G401 (cell line): ENCODE measurements at regions not wholly inside any gene's neighbourhood (a gene's known extent, or its start where the extent isn't known, plus 50 kb on each side); places are given as distances from the start of the nearest gene placed in this dataset.

Experiments used
- DNase-seq: peaks from one replicate; pipeline ENCODE4 v3.0.0-alpha.2; 2015; ENCODE audit warnings: low spot score
- in situ Hi-C: cut with HindIII; loops from 2 replicates; pipeline ENCODE4 v1.10.0; 2016; ENCODE audit warnings: low sequenced_read_pairs, mixed read lengths

GRCh38 chr20:22472447-22473100 lies 111.8 kb downstream of the FOXA2 start:
- DNase-seq, result no peak
- in situ Hi-C loops, result no loop called here

GRCh38 chr20:22471156-22471836 lies 113.1 kb downstream of the FOXA2 start:
- no peak for DNase-seq
- in situ Hi-C loops, result no loop called here

GRCh38 chr20:22470620-22471026 lies 113.7 kb downstream of the FOXA2 start:
- in situ Hi-C loops, result no loop called here
- DNase-seq, result no peak

DNA sequence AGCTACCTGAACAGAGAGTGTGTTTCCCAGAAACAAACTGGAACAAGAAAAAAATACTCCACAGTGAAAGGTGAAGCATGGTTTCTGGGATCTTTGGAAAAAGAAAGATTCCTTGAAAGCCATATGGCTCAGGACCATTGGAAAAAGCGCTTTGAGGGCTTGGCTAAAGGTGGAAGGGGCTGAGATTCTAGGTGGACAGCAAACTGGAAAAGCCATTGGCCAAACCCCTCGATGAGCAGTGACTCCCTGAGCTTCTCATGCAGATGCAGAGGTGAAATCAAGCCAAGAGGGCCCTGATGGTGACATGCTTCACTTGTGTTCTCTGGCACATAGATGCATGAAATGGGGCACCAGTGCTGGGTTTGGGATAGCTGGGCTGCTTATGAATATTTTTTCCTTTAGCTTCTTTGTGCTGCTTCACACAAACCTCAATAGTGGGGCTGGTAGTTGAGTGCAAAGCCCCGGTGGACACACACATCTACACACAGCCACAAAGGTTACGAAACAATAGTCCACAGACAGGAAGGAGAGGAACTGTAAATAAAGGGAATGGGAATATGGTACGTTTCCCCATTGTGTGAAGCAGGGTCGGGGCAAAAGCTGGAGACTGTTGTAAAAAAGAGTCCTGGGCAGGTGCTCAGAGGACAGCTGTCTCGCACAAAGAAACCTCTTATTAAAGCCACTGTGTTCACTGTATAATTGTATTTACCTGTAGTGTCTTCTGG lies 117.8 kb downstream of the FOXA2 start:
- in situ Hi-C loops, result no loop called here
- no peak for DNase-seq

- in situ Hi-C loops, result no loop called here
Observed at GRCh38 chr20:22465622-22466446, 118.5 kb downstream of the FOXA2 start.

DNA sequence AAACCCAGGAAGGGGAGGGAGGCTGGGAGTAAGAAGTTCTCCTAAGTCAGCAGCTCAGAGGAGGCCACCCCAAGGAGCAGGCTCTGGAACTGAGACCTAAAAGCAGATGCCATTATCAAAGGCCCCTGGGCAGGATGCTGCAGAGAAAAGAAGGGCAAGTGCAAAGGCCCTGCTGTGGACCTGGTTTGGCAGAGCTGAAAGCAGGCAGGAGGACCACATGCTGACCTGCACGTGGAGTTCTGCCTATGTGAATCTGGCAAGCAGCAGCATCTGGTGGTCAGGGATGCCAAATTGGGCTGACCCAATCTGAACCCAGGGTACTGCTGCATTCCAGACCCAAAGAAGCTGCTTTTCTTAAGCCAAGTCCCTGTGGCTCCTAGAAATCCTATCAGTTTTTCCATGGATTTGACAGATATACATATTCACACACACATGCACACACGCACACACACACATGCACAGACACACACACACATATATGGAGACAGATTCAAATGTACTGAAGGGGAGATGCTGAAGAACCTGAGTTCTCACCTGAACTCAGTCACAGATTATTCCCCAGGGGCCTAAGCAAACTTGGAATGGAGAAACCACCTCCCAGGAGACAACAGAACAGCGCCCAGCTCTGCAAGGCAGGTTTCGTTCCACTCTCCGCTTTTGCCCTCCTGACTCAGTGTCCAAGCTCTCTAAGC lies 119.9 kb downstream of the FOXA2 start:
- DNase-seq, result no peak
- in situ Hi-C loops, result no loop called here

More at GRCh38 chr20:22465622-22466446, 118.5 kb downstream of the FOXA2 start:
- DNase-seq, result no peak

- in situ Hi-C loops, result no loop called here
- DNase-seq, result no peak
Observed at GRCh38 chr20:22462975-22463914, 121.1 kb downstream of the FOXA2 start.

- in situ Hi-C loops, result no loop called here
- no peak for DNase-seq
Observed at GRCh38 chr20:22460803-22461202, 123.6 kb downstream of the FOXA2 start.

GRCh38 chr20:22460231-22460630 lies 124.1 kb downstream of the FOXA2 start:
- no peak for DNase-seq
- in situ Hi-C loops, result no loop called here

- in situ Hi-C loops, result loop anchor here (10.0 kb wide), 1 partner anchor 115 kb away; no protein-coding TSS in a partner anchor
Observed at GRCh38 chr20:22459754-22460153, 124.6 kb downstream of the FOXA2 start.

DNA sequence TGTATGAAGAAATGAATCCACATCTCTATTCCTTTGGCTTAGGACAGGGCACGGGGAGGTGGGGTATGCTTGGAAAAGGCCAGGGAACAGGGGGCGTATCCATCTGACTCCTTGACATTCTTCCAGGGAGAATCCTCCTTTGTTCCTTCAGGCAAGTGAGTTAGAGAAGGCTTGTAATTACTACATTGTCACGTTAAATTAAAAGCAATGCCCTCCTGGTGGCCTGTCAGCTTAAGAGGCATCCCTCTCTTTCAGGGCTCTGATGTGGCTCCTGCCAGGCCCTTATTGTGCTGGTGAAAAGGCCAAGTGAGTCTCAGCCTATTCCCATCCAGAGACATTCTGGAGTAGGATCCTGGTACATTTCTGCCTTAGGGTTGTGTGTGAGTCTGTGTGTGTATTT lies 128.3 kb downstream of the FOXA2 start:
- in situ Hi-C loops, result loop anchor here (10.0 kb wide), 1 partner anchor 111 kb away; no protein-coding TSS in a partner anchor
- DNase-seq, result no peak

More at GRCh38 chr20:22459754-22460153, 124.6 kb downstream of the FOXA2 start:
- DNase-seq, result no peak

GRCh38 chr20:22455259-22455658 lies 129.1 kb downstream of the FOXA2 start:
- in situ Hi-C loops, result loop anchor here (10.0 kb wide), 1 partner anchor 110 kb away; no protein-coding TSS in a partner anchor
- no peak for DNase-seq

GRCh38 chr20:22453244-22454080 lies 130.9 kb downstream of the FOXA2 start:
- no peak for DNase-seq
- in situ Hi-C loops, result loop anchor here (10.0 kb wide), 1 partner anchor 109 kb away; no protein-coding TSS in a partner anchor

DNA sequence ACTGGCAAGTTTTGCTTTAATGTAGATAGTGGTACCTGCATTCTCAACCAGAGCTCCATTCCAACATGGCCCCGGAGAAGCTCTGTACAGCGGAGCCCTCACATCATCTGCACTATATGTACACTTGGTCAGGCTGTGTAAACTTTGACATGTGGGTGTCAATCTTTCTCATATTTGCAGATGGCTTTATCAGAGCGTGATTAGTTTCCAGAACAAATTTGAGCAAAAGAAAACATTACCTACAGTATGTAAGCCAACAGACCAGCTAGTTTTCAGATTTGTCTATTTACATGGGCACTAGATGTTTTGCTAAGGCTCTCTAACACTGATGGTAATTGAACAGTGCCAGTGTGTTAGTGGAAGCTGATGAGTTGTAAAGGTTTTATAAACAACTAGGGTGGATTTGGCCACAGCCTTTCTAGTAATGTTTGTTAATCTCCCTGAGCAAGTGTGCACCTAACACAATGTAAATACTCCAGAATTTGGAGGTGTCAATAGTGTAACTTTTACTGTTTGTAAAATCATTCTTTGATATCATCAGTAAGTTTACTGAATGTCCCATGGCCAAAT lies 131.8 kb downstream of the FOXA2 start:
- in situ Hi-C loops, result loop anchor here (10.0 kb wide), 1 partner anchor 108 kb away; no protein-coding TSS in a partner anchor
- no peak for DNase-seq

DNA sequence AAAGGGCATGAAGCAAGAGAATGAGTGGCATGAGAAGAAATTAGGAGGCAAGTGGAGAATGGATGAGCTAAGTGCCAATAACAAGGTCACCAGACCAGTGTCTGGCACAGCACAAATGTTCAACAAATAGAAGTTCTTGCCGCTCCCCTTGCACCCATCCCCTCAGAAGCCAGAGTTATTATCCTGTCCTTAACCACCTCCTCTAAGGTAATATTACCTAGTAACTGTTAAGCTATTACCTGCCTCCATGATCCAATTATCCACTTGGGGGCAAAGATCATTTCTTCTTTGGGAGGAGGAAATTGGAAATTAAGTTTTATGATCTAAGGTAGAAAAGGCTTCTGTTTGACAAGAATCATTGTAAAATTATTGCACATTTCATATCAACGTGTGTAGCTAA lies 133.8 kb downstream of the FOXA2 start:
- no peak for DNase-seq
- in situ Hi-C loops, result loop anchor here (10.0 kb wide), 1 partner anchor 106 kb away; no protein-coding TSS in a partner anchor
